HG02588 (cell line): ENCODE measurements at regions not wholly inside any gene's neighbourhood (a gene's known extent, or its start where the extent isn't known, plus 50 kb on each side); places are given as distances from the start of the nearest gene placed in this dataset.

Experiments used
- ATAC-seq: cut with Tn5 transposase; IDR thresholded peaks from one replicate; pipeline ENCODE4 v1.9.1; 2021; ENCODE audit warnings: mild to moderate bottlenecking, moderate library complexity; ENCODE audit not compliant: unreplicated experiment

DNA sequence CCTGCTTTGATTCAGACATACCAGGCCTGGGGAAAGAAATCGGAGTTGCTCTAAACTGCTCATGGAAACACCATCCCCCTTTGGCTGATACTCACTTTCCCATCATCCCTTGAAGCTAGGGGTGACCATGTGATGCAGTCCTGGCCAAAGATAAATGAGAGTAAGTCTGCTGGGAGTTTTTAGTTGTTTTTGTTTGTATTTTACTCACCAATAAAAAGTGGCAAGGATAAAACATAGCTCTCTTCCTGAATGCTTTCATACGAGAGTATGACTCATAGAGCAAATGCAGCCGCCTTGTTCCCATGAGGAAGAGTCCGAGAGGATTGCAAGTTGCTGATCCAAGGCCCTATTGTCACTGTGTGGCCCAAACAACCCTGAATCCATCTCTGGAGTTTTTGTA, 126.4 kb upstream of the TMEM132C start:
- no peak for ATAC-seq

- ATAC-seq: no peak
Measured at GRCh38 chr12:128150961-128151360, 116.0 kb upstream of the TMEM132C start.

DNA sequence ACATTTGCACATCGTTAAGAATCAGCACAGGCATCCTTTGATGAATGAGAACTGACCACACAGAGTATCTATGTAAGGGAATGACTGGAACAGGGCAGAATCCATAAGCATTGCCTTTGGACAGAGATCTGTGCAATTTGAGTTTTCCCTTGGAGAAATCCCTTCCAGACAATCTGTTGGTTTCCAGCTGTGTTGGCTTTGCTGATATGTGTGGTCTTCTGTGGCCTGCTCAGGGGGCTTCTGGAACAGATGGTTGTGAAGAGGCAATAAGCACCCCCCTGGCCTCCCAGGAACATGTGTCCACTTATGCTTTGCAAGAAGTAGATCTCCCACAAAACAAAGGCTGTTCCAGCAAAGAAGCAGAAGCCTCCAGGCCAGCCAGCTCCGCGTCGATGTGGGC, 111.4 kb upstream of the TMEM132C start:
- ATAC-seq: no peak

DNA sequence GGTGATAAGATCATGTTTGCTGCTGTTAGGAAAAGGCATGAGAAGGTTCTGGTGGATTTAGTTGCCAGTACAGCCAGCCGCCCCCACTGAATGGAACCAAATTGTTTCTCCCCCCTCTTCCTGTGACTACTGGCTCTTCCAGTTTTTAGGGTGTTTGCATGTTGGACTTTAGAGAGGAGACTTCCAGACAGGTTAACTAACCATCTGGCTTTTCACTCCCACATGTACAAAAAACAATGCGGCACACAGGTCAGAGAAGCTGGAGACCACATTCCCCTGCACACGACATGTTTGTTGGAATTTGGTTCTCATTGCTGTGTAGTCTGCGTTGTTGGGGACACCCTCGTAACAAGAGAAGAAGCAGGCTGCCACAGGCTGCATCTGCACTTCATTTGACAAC, 103.9 kb upstream of the TMEM132C start:
- no peak for ATAC-seq

GRCh38 chr12:128164533-128164932, 102.4 kb upstream of the TMEM132C start:
- ATAC-seq: no peak

- no peak for ATAC-seq
Measured at GRCh38 chr12:128165387-128165786, 101.6 kb upstream of the TMEM132C start.

DNA sequence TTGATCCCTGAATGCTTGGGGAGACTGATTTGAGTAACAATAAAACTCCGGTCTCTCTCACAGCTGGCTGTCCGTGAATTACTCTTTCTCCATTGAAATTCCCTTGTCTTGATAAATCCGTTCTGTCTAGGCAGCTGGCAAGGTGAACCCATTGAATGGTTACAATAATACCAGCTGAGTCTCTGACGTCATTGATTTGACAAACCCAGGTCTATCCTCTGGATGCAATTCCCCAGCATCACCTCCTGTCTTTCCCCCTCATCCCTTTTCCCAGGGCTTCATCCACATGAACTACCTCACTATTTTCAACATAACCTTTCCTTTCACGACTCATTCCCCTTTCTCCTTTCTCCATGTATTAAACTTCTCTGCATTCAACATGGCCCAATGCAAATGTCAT, 98.7 kb upstream of the TMEM132C start:
- no peak for ATAC-seq

DNA sequence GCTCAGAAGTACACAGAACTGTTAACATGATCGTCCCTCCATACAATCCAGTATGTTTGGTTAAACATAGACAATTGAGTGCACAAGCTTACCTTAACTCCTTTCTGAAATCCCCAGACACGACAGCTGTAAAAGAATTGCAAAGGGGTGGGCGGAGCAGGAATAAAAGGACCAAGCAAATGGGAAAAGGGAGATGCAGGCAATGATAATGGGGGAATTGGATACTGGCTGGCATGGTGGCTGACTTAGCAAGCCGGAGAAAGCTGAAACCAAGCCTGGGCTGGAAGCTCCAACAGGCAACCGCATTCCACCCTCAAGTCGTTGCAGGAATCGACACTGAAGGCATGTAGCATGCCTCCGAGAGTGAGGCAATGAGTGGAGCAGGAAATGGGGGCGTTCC, 96.8 kb upstream of the TMEM132C start:
- no peak for ATAC-seq

GRCh38 chr12:128178565-128178964, 88.4 kb upstream of the TMEM132C start:
- ATAC-seq: no peak

- no peak for ATAC-seq
Measured at GRCh38 chr12:128178966-128179365, 88.0 kb upstream of the TMEM132C start.

DNA sequence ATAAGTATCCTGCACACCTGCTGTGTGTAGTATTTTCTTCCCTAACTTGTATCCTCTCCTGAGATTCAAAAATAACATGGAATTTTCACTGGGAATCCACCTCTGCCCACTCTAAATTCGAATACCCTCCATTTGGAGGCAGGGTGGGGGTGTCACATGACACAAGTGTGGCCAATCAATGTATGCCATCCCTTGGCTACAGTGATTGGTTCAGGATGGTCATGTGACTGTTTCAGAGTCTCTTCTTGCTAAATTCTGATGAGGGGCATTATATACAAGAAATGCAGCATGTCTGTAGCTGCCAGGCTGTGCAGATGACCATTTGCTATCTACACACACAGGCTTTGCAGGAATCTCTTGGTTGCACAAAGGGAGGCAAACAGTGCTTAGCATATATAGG, 86.8 kb upstream of the TMEM132C start:
- no peak for ATAC-seq

GRCh38 chr12:128190052-128190451, 76.9 kb upstream of the TMEM132C start:
- ATAC-seq: no peak

- no peak for ATAC-seq
Measured at GRCh38 chr12:128190614-128191013, 76.4 kb upstream of the TMEM132C start.

GRCh38 chr12:128191380-128191779, 75.6 kb upstream of the TMEM132C start:
- ATAC-seq: no peak

- ATAC-seq: no peak
Measured at GRCh38 chr12:128204711-128205110, 62.3 kb upstream of the TMEM132C start.

GRCh38 chr12:128205145-128205544, 61.8 kb upstream of the TMEM132C start:
- no peak for ATAC-seq

- ATAC-seq: no peak
Measured at GRCh38 chr12:128205758-128206157, 61.2 kb upstream of the TMEM132C start.
